ENCODE measurements at regions not wholly inside any gene's neighbourhood (a gene's known extent, or its start where the extent isn't known, plus 50 kb on each side); places are given as distances from the start of the nearest gene placed in this dataset.

DNA sequence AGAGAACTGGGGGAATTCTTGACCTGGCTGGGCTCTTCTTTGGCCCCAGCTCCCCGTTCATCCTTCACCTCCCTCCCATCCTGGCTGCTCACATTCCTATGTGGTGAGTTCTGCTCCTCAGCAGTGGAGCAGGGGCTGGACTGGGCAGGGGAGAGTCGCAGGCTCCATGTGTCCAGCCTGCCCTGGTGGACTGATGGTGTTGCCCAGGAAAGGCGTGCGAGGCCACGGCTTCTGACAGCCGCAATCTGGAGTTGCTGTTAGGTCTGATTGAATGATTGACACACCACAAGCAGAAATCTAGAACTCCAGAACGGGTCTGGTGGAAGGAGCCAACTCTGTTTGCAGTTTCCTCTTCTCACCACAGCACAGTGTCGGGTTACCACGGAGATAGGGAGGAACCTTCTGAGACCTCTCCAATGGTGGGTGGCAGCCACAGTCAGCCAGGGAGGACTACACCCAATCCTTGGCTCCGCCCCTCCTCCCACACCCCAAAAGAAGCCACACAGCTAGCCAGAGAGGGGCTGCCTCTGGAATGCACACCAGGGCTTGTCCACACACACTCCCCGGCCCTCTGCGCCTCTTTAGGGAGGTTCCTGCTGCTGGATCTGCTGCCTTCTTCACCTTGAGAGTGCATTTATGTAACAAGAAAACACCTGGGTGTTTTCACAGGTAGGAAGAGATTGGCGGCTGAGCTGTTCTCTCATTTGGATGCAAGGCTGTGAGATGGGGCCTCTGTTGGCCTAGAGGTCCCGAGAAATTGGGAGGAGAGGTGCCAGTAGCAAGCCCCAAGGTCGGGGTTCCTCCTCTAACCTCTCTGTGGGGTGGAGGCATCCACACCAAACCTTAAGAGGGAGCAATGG, 56.4 kb upstream of the CD44 start:
- no peak for TF ChIP-seq CTCF (IDR thresholded peaks at IDR 0.05; ENCODE audit: unreplicated experiment in 3 of 3)
- Mint-ChIP-seq H3K27me3 (ENCODE audit: low read depth) (peaks cover 10% of the 10 kb centered on the region), H3K9me3 (no peaks in the 10 kb centered on the region), H3K4me1 (peaks cover 47% of the 10 kb centered on the region), H3K4me3 (no peak overlapping the region), H3K27ac (no peak overlapping the region), H3K36me3 (ENCODE audit: low read depth) (no peaks in the 10 kb centered on the region)

DNA sequence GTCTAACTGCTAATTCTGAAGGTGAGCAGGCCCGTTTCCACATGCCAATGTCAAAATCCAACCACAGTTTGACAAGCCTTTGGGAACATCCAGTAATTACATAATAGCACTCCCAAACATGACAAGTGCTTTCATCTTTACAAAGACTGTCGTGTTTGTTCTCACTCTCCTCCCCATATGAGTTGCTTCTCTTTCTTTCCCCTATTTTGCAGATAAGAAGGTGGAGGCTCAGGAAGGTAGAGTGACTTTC, 55.9 kb upstream of the CD44 start:
- H3K4me3 Mint-ChIP-seq, result no peak overlapping the region
- TF ChIP-seq CTCF (IDR thresholded peaks at IDR 0.05; ENCODE audit: unreplicated experiment in 3 of 3), result no peak
- H3K27me3 Mint-ChIP-seq (ENCODE audit: low read depth), result peaks cover 6% of the 10 kb centered on the region
- H3K9me3 Mint-ChIP-seq, result no peaks in the 10 kb centered on the region
- peaks cover 51% of the 10 kb centered on the region for H3K4me1 Mint-ChIP-seq
- no peaks in the 10 kb centered on the region for H3K36me3 Mint-ChIP-seq (ENCODE audit: low read depth)
- peak overlapping the region in 2 of 3 experiments; percentile 77 to 78 for H3K27ac Mint-ChIP-seq

DNA sequence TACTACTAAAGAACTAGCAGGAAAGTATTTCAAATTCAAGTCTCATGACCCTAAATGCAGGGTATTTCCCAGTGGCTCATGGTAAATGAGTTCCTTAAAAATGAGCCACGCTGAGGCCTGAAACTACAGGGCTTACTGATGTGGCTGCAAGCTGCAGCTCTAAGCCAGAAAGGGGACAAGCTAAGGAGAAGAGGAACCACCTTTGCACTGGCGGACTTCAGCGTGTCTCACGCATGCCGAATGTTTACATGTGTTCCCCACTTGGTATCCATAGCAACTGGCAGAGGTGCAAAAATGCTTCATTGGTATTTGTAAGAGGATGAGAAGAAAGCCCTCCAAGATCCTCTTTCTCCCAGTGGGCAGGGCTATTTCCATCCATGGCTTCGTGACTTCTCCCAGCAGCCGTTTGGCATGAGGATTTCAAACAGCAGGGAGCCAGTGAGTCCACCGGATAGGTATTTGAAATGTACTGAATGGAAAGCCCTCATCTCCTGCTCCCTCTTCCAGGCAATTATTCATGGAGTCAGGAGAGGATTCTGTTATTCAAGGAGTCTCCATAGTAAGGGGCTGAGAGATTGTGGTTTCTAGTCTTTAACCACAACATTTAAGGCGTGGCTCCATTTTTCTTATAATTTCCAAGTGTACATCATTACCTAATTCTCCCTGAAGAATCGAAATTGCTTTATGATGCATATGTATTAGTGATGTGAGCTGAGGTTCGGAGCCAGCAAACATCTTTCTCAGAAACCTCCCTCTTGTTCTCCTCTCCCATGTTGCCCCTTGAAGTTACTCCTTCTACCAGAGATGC, 55.3 kb upstream of the CD44 start:
- Mint-ChIP-seq H3K36me3 (ENCODE audit: low read depth) (no peaks in the 10 kb centered on the region), H3K27ac (peak overlapping the region in 2 of 3 experiments; percentile 77 to 78), H3K4me1 (peaks cover 51% of the 10 kb centered on the region), H3K9me3 (peaks cover 5% of the 10 kb centered on the region), H3K27me3 (ENCODE audit: low read depth) (peaks cover 6% of the 10 kb centered on the region), H3K4me3 (peak overlapping the region in 1 of 3 experiments; percentile 35)
- no peak for TF ChIP-seq CTCF (IDR thresholded peaks at IDR 0.05; ENCODE audit: unreplicated experiment in 3 of 3)

DNA sequence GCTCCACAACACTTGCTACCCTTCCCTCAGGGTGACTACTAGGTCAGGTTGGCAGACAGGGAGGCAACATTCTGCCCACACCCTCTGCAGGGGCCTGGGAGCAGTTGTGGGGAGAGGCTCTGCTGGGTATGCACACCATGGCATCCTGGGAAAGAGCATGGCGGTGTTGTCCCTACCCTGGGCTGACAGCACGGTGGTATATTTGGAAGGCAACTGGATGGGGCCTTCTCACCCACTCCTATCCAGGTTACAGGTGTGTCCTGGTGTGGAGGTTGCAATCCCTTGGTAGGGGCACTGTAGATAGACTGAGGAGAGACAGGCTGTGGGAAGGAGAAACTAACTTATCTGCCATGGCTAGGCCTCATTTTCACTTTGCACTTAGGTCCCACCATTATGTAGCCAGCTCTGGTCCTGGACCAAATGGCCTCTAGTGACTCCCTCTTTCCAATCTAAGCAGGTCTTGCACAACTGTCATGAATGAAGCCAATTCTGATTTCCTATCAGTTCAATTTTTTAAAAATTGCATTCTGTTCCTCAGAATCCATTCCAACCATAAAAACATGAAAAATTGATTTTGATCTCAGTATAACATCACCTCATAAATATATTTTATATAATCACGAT, 54.0 kb upstream of the CD44 start:
- H3K27me3 Mint-ChIP-seq (ENCODE audit: low read depth), result peaks cover 6% of the 10 kb centered on the region
- peak overlapping the region in 1 of 3 experiments; percentile 62 for H3K27ac Mint-ChIP-seq
- peaks cover 8% of the 10 kb centered on the region for H3K9me3 Mint-ChIP-seq
- TF ChIP-seq CTCF (IDR thresholded peaks at IDR 0.05; ENCODE audit: unreplicated experiment in 3 of 3), result no peak
- no peak overlapping the region for H3K4me3 Mint-ChIP-seq
- no peaks in the 10 kb centered on the region for H3K36me3 Mint-ChIP-seq (ENCODE audit: low read depth)
- peaks cover 51% of the 10 kb centered on the region for H3K4me1 Mint-ChIP-seq

- H3K36me3 Mint-ChIP-seq (ENCODE audit: low read depth), result no peaks in the 10 kb centered on the region
- no peak for TF ChIP-seq CTCF (IDR thresholded peaks at IDR 0.05; ENCODE audit: unreplicated experiment in 3 of 3)
- peaks cover 51% of the 10 kb centered on the region for H3K4me1 Mint-ChIP-seq
- H3K27ac Mint-ChIP-seq, result peak overlapping the region in 2 of 3 experiments; percentile 28 to 62
- peaks cover 2% of the 10 kb centered on the region for H3K27me3 Mint-ChIP-seq (ENCODE audit: low read depth)
- peaks cover 8% of the 10 kb centered on the region for H3K9me3 Mint-ChIP-seq
- no peak overlapping the region for H3K4me3 Mint-ChIP-seq
Measured at GRCh38 chr11:35085531-35086165, 53.3 kb upstream of the CD44 start.
